ENCODE measurements at regions not wholly inside any gene's neighbourhood (a gene's known extent, or its start where the extent isn't known, plus 50 kb on each side); places are given as distances from the start of the nearest gene placed in this dataset.

DNA sequence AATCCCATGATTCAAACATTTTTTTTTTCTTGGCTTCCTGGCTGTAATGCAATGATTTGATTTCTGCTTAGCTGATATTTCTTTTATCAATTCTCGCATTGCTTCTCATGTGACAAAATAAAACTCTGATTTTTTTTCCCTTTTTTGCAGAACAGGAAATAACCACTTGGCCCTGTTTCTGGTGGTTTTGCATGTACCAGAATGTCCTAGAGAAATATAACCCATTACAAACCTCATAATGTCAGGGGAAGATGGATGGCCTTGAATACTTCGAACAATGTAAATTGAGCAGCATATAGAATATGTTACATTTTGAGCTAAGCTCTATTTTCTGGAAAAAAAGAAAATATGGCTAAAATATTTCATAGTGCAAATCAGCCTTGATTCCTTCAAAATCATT lies 275.6 kb downstream of the RAP2B start:
- TF ChIP-seq, protein P1, sequence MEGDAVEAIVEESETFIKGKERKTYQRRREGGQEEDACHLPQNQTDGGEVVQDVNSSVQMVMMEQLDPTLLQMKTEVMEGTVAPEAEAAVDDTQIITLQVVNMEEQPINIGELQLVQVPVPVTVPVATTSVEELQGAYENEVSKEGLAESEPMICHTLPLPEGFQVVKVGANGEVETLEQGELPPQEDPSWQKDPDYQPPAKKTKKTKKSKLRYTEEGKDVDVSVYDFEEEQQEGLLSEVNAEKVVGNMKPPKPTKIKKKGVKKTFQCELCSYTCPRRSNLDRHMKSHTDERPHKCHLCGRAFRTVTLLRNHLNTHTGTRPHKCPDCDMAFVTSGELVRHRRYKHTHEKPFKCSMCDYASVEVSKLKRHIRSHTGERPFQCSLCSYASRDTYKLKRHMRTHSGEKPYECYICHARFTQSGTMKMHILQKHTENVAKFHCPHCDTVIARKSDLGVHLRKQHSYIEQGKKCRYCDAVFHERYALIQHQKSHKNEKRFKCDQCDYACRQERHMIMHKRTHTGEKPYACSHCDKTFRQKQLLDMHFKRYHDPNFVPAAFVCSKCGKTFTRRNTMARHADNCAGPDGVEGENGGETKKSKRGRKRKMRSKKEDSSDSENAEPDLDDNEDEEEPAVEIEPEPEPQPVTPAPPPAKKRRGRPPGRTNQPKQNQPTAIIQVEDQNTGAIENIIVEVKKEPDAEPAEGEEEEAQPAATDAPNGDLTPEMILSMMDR (IDR thresholded peaks at IDR 0.05): no peak
- TF ChIP-seq, protein P2, sequence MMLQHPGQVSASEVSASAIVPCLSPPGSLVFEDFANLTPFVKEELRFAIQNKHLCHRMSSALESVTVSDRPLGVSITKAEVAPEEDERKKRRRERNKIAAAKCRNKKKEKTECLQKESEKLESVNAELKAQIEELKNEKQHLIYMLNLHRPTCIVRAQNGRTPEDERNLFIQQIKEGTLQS (CRISPR knock-in tag; conservative IDR thresholded peaks at IDR 0.05): no peak
- TF ChIP-seq, protein P3, sequence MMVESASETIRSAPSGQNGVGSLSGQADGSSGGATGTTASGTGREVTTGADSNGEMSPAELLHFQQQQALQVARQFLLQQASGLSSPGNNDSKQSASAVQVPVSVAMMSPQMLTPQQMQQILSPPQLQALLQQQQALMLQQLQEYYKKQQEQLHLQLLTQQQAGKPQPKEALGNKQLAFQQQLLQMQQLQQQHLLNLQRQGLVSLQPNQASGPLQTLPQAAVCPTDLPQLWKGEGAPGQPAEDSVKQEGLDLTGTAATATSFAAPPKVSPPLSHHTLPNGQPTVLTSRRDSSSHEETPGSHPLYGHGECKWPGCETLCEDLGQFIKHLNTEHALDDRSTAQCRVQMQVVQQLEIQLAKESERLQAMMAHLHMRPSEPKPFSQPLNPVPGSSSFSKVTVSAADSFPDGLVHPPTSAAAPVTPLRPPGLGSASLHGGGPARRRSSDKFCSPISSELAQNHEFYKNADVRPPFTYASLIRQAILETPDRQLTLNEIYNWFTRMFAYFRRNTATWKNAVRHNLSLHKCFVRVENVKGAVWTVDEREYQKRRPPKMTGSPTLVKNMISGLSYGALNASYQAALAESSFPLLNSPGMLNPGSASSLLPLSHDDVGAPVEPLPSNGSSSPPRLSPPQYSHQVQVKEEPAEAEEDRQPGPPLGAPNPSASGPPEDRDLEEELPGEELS (CRISPR knock-in tag; IDR thresholded peaks at IDR 0.05): no peak
- no peak for TF ChIP-seq ETV6 (CRISPR knock-in tag; IDR thresholded peaks at IDR 0.05)
- no peak for TF ChIP-seq ZNF138 (CRISPR knock-in tag; conservative IDR thresholded peaks at IDR 0.05)
- TF ChIP-seq NR2C2 (CRISPR knock-in tag; IDR thresholded peaks at IDR 0.05): no peak
- no peak for TF ChIP-seq NR3C1 (CRISPR knock-in tag; conservative IDR thresholded peaks at IDR 0.05; ENCODE audit: low read depth)
- TF ChIP-seq ZNF423 (CRISPR knock-in tag; IDR thresholded peaks at IDR 0.05): no peak
- no peak for TF ChIP-seq NFATC4 (CRISPR knock-in tag; IDR thresholded peaks at IDR 0.05)

Measured in WTC11 (cell line).